IMR-90 (cell line): ENCODE measurements at regions not wholly inside any gene's neighbourhood (a gene's known extent, or its start where the extent isn't known, plus 50 kb on each side); places are given as distances from the start of the nearest gene placed in this dataset.

ENCODE experiments used
- ATAC-seq: fragments of 200-7000 bp; cut with Tn5 transposase; 2 replicates; pipeline ENCODE4 v1.9.1; 2020; ENCODE audit warnings: low read depth, mild to moderate bottlenecking, moderate library complexity
- BruUV-seq: library from RNA; stranded (reverse); fragments of 400-500 nt; replicated peaks from 2 replicates; lab custom pipeline; 2021; lab: Mats Ljungman, UMichigan
- CTCF ChIA-PET: fragments of 300-600 bp; formaldehyde crosslinking; extraction: SDS; loops from one replicate; lab custom pipeline; 2021; ENCODE audit warnings: antibody characterized with exemption; lab: Yijun Ruan, JAX
- POLR2A ChIA-PET: fragments of 300-600 bp; sonication (Branson Sonifier 250); formaldehyde crosslinking; loops from one replicate; lab custom pipeline; 2022; ENCODE audit warnings: antibody characterized with exemption; ENCODE audit not compliant: unreplicated experiment; lab: Charles Lee
- DNase-seq: peaks from one replicate; pipeline ENCODE4 v3.0.0; 2013
- H2AFZ ChIP-seq: replicated peaks from 2 replicates; pipeline ENCODE3; 2013; ENCODE audit warnings: low read length, mild to moderate bottlenecking; ENCODE audit not compliant: poor library complexity
- H2AK5ac ChIP-seq: 2 replicates; pipeline ENCODE4 v1.6.1; 2013; ENCODE audit warnings: low read depth, low read length, inconsistent platforms
- H2AK9ac ChIP-seq: replicated peaks from 2 replicates; pipeline ENCODE3; 2013; ENCODE audit warnings: mild to moderate bottlenecking, low read depth, low read length, moderate library complexity; ENCODE audit not compliant: poor library complexity
- H2BK120ac ChIP-seq: 2 replicates; pipeline ENCODE4 v1.6.1; 2013; ENCODE audit warnings: low read depth, low read length, inconsistent platforms
- H2BK15ac ChIP-seq: 3 replicates; pipeline ENCODE4 v1.6.1; 2013; ENCODE audit warnings: low read depth, low read length, inconsistent platforms
- H2BK20ac ChIP-seq: 2 replicates; pipeline ENCODE4 v1.6.1; 2013; ENCODE audit warnings: low read depth, mild to moderate bottlenecking, inconsistent platforms, low read length, moderate library complexity
- H2BK5ac ChIP-seq: 2 replicates; pipeline ENCODE4 v1.6.1; 2013; ENCODE audit warnings: mild to moderate bottlenecking, low read depth, low read length, inconsistent platforms; ENCODE audit not compliant: poor library complexity, severe bottlenecking
- H3K14ac ChIP-seq: replicated peaks from 2 replicates; pipeline ENCODE4 v1.6.1; 2013; ENCODE audit warnings: low read depth, low read length, inconsistent platforms
- H3K18ac ChIP-seq: 2 replicates; pipeline ENCODE4 v1.6.1; 2013; ENCODE audit warnings: low read depth, low read length, control low read depth
- H3K23ac ChIP-seq: 2 replicates; pipeline ENCODE4 v1.6.1; 2013; ENCODE audit warnings: low read depth, low read length, inconsistent platforms
- H3K27ac ChIP-seq: 2 replicates; pipeline ENCODE4 v1.5.1; 2013; ENCODE audit warnings: mild to moderate bottlenecking, control low read depth, low read length; ENCODE audit not compliant: insufficient read depth
- H3K27me3 ChIP-seq: 2 replicates; pipeline ENCODE4 v1.6.1; 2013; ENCODE audit warnings: low read length; ENCODE audit not compliant: control insufficient read depth, insufficient read depth
- H3K36me3 ChIP-seq: 2 replicates; pipeline ENCODE4 v1.6.1; 2013; ENCODE audit warnings: low read length, mixed read lengths; ENCODE audit not compliant: control insufficient read depth, insufficient read depth
- H3K4ac ChIP-seq: 2 replicates; pipeline ENCODE4 v1.6.1; 2013; ENCODE audit warnings: low read depth, low read length, inconsistent platforms
- H3K4me1 ChIP-seq: 2 replicates; pipeline ENCODE4 v1.6.1; 2013; ENCODE audit warnings: low read length, mixed read lengths; ENCODE audit not compliant: control insufficient read depth, insufficient read depth
- H3K4me2 ChIP-seq: 2 replicates; pipeline ENCODE4 v1.6.1; 2013; ENCODE audit warnings: low read depth, mild to moderate bottlenecking, control low read depth, low read length, moderate library complexity
- H3K4me3 ChIP-seq: 2 replicates; pipeline ENCODE4 v1.5.1; 2013; ENCODE audit warnings: low read depth, mild to moderate bottlenecking, control low read depth, low read length, moderate library complexity; ENCODE audit not compliant: insufficient read depth
- H3K56ac ChIP-seq: 2 replicates; pipeline ENCODE4 v1.6.1; 2013; ENCODE audit warnings: low read length, inconsistent platforms; ENCODE audit not compliant: insufficient read depth; ENCODE audit errors: extremely low read depth
- H3K79me1 ChIP-seq, 2 experiments: 2 replicates each; pipeline ENCODE4 v1.6.1; 2013; ENCODE audit warnings: low read length in 2 of 2, inconsistent platforms in 1 of 2, low read depth in 1 of 2
- H3K9ac ChIP-seq: 2 replicates; pipeline ENCODE4 v1.6.1; 2013; ENCODE audit warnings: low read depth, low read length, control low read depth
- H3K9me1 ChIP-seq: 2 replicates; pipeline ENCODE4 v1.6.1; 2013; ENCODE audit warnings: low read length, inconsistent platforms; ENCODE audit not compliant: insufficient read depth
- H3K9me3 ChIP-seq: 2 replicates; pipeline ENCODE4 v1.6.1; 2013; ENCODE audit warnings: low read length; ENCODE audit not compliant: control insufficient read depth, insufficient read depth
- H4K20me1 ChIP-seq: 2 replicates; pipeline ENCODE4 v1.6.1; 2013; ENCODE audit warnings: low read length, inconsistent platforms; ENCODE audit not compliant: insufficient read depth
- H4K5ac ChIP-seq: 2 replicates; pipeline ENCODE4 v1.6.1; 2013; ENCODE audit warnings: mild to moderate bottlenecking, low read depth, low read length, control low read depth
- H4K8ac ChIP-seq, 2 experiments: 2 replicates each; pipeline ENCODE4 v1.6.1; 2013; ENCODE audit warnings: low read depth in 2 of 2, low read length in 2 of 2, control low read depth in 1 of 2, inconsistent platforms in 1 of 2
- H4K91ac ChIP-seq: 2 replicates; pipeline ENCODE4 v1.6.1; 2013; ENCODE audit warnings: low read depth, low read length, inconsistent platforms; ENCODE audit not compliant: insufficient read depth
- BHLHE40 ChIP-seq: fragments of 150-350 bp; IDR thresholded peaks from 2 replicates; pipeline ENCODE4 v1.6.1; 2016; ENCODE audit warnings: mild to moderate bottlenecking, low read depth, low read length
- CEBPB ChIP-seq: IDR thresholded peaks from 2 replicates; pipeline ENCODE4 v1.6.1; 2012; ENCODE audit warnings: low read depth, low read length, improper control_type of control experiment
- CHD1 ChIP-seq: IDR thresholded peaks from 2 replicates; pipeline ENCODE4 v1.6.1; 2012; ENCODE audit warnings: low read depth, low read length, improper control_type of control experiment
- FOS ChIP-seq: fragments of 150-350 bp; IDR thresholded peaks from 2 replicates; pipeline ENCODE4 v1.6.1; 2016; ENCODE audit warnings: low read depth, low read length
- MAFK ChIP-seq: IDR thresholded peaks from 2 replicates; pipeline ENCODE4 v1.6.1; 2012; ENCODE audit warnings: low read depth, low read length, improper control_type of control experiment
- MAZ ChIP-seq: IDR thresholded peaks from 2 replicates; pipeline ENCODE4 v1.6.1; 2012; ENCODE audit warnings: low read depth, mild to moderate bottlenecking, low read length, improper control_type of control experiment, moderate library complexity, borderline replicate concordance
- MXI1 ChIP-seq: IDR thresholded peaks from 2 replicates; pipeline ENCODE4 v1.6.1; 2012; ENCODE audit warnings: low read depth, mild to moderate bottlenecking, low read length, moderate library complexity, borderline replicate concordance
- NFE2L2 ChIP-seq: fragments of 150-350 bp; IDR thresholded peaks from 2 replicates; pipeline ENCODE4 v1.6.1; 2016; ENCODE audit warnings: low read depth, mild to moderate bottlenecking, low read length
- POLR2A ChIP-seq: IDR thresholded peaks from 2 replicates; pipeline ENCODE4 v1.6.1; 2012; ENCODE audit warnings: mild to moderate bottlenecking, low read depth, low read length
- RAD21 ChIP-seq: IDR thresholded peaks from 2 replicates; pipeline ENCODE4 v1.6.1; 2012; ENCODE audit warnings: low read length, improper control_type of control experiment
- RCOR1 ChIP-seq: IDR thresholded peaks from 2 replicates; pipeline ENCODE4 v1.6.1; 2012; ENCODE audit warnings: mild to moderate bottlenecking, low read length, improper control_type of control experiment; ENCODE audit not compliant: insufficient replicate concordance
- RFX5 ChIP-seq: IDR thresholded peaks from 2 replicates; pipeline ENCODE4 v1.8.0; 2012; ENCODE audit warnings: low read depth, mild to moderate bottlenecking, low read length, moderate library complexity
- SMC3 ChIP-seq: fragments of 150-350 bp; IDR thresholded peaks from 2 replicates; pipeline ENCODE4 v1.6.1; 2016; ENCODE audit warnings: low read depth, mild to moderate bottlenecking, antibody characterized with exemption, low read length, moderate library complexity
- WGBS, 2 experiments: methylation state at CpG; one replicate each; pipeline versions ENCODE4 v1.1.5 to v1.1.7; 2013; ENCODE audit warnings: missing lambda C conversion rate in 2 of 2; ENCODE audit not compliant: insufficient read length in 1 of 2; ENCODE audit errors: extremely low coverage in 2 of 2; 5-methylcytosine and 5-hydroxymethylcytosine counted together
- dilution Hi-C: fragments of 300-500 bp; cut with HindIII; formaldehyde crosslinking; loops from one replicate; pipeline ENCODE4 v1.14.3; 2018; ENCODE audit warnings: low sequenced_read_pairs; ENCODE audit not compliant: unreplicated experiment
- in situ Hi-C: fragments of 300-500 bp; cut with MboI; formaldehyde crosslinking; loops from 3 replicates; pipeline ENCODE4 v1.14.3; 2019; ENCODE audit warnings: low sequenced_read_pairs, inconsistent platforms, mixed read lengths
- intact Hi-C: fragments of 100-400 bp; cut with micrococcal nuclease; formaldehyde crosslinking; loops from 2 replicates; pipeline ENCODE4 v1.10.0; 2022
- TF ChIP-seq, protein P1 (sequence below): fragments of 150-350 bp; IDR thresholded peaks from 2 replicates; pipeline ENCODE4 v1.6.1; 2016; ENCODE audit warnings: low read depth, mild to moderate bottlenecking, low read length, moderate library complexity, borderline replicate concordance
- TF ChIP-seq, protein P2 (sequence below): fragments of 150-350 bp; IDR thresholded peaks from 2 replicates; pipeline ENCODE4 v1.6.1; 2017; ENCODE audit warnings: mild to moderate bottlenecking, antibody characterized with exemption, low read length, low read depth
- TF ChIP-seq, protein P3 (sequence below): conservative IDR thresholded peaks from 2 replicates; pipeline ENCODE4 v1.5.1; 2012; ENCODE audit warnings: mild to moderate bottlenecking, low read depth, low read length, improper control_type of control experiment

DNA sequence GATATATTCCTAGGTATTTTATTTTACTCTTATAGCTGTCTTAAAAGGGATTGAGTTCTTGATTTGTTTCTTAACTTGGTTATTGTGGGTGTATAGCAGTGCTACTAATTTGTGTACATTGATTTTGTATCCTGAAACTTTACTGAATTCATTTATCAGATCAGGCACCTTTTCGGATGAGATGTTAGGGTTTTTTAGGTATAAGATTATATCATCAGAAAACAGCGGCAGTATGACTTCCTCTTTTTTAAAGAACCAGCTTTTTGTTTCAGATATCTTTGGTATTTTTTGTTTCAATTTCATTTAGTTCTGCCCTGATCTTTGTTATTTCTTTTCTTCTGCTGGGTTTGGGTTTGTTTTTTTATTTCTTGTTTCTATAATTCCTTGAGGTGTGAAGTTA lies 382.4 kb upstream of the ADGRB3 start:
- Histone ChIP-seq H4K5ac (no peak overlapping the region), H3K56ac (no peak overlapping the region), H2BK15ac (no peak overlapping the region), H2AK5ac (no peak overlapping the region), H4K8ac (no peak overlapping the region), H4K20me1 (no peaks in the 10 kb centered on the region), H3K9me1 (no peaks in the 10 kb centered on the region), H3K18ac (no peak overlapping the region), H3K4ac (no peak overlapping the region), H3K27ac (no peak overlapping the region), H3K79me1 (no peaks in the 10 kb centered on the region), H3K36me3 (no peaks in the 10 kb centered on the region), H2AK9ac (no peak overlapping the region), H3K4me3 (no peak overlapping the region), H2BK120ac (no peak overlapping the region), H2BK5ac (no peak overlapping the region), H2BK20ac (no peak overlapping the region), H3K14ac (no peak overlapping the region), H3K23ac (no peak overlapping the region), H2AFZ (no peak overlapping the region), H3K9me3 (peaks cover 8% of the 10 kb centered on the region), H3K4me2 (no peak overlapping the region), H3K27me3 (no peaks in the 10 kb centered on the region), H3K9ac (no peak overlapping the region), H3K4me1 (no peaks in the 10 kb centered on the region), H4K91ac (no peak overlapping the region)
- dilution Hi-C loops, result no loop called here
- in situ Hi-C loops, result no loop called here
- WGBS, 2 experiments, result no CpG with 5 or more reads among the region's 2 CpGs
- no peak for ATAC-seq
- DNase-seq, result no peak
- no peak for TF ChIP-seq RAD21
- TF ChIP-seq BHLHE40, result no peak
- no peak for TF ChIP-seq POLR2A
- no peak for TF ChIP-seq CEBPB
- no peak for TF ChIP-seq RCOR1
- no peak for TF ChIP-seq MAZ
- no peak for TF ChIP-seq FOS
- TF ChIP-seq, protein P1, sequence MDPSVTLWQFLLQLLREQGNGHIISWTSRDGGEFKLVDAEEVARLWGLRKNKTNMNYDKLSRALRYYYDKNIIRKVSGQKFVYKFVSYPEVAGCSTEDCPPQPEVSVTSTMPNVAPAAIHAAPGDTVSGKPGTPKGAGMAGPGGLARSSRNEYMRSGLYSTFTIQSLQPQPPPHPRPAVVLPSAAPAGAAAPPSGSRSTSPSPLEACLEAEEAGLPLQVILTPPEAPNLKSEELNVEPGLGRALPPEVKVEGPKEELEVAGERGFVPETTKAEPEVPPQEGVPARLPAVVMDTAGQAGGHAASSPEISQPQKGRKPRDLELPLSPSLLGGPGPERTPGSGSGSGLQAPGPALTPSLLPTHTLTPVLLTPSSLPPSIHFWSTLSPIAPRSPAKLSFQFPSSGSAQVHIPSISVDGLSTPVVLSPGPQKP, result no peak
- TF ChIP-seq NFE2L2, result no peak
- TF ChIP-seq MXI1, result no peak
- TF ChIP-seq CHD1, result no peak
- TF ChIP-seq, protein P2, sequence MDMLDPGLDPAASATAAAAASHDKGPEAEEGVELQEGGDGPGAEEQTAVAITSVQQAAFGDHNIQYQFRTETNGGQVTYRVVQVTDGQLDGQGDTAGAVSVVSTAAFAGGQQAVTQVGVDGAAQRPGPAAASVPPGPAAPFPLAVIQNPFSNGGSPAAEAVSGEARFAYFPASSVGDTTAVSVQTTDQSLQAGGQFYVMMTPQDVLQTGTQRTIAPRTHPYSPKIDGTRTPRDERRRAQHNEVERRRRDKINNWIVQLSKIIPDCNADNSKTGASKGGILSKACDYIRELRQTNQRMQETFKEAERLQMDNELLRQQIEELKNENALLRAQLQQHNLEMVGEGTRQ, result no peak
- TF ChIP-seq MAFK, result no peak
- TF ChIP-seq, protein P3, sequence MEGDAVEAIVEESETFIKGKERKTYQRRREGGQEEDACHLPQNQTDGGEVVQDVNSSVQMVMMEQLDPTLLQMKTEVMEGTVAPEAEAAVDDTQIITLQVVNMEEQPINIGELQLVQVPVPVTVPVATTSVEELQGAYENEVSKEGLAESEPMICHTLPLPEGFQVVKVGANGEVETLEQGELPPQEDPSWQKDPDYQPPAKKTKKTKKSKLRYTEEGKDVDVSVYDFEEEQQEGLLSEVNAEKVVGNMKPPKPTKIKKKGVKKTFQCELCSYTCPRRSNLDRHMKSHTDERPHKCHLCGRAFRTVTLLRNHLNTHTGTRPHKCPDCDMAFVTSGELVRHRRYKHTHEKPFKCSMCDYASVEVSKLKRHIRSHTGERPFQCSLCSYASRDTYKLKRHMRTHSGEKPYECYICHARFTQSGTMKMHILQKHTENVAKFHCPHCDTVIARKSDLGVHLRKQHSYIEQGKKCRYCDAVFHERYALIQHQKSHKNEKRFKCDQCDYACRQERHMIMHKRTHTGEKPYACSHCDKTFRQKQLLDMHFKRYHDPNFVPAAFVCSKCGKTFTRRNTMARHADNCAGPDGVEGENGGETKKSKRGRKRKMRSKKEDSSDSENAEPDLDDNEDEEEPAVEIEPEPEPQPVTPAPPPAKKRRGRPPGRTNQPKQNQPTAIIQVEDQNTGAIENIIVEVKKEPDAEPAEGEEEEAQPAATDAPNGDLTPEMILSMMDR, result no peak
- TF ChIP-seq SMC3, result no peak
- TF ChIP-seq RFX5, result no peak
- BruUV-seq, result no TSS peak
- CTCF ChIA-PET, result no interaction called here
- POLR2A ChIA-PET, result no interaction called here
- intact Hi-C loops, result no loop called here
